OCI-LY3 (cell line): ENCODE measurements at regions not wholly inside any gene's neighbourhood (a gene's known extent, or its start where the extent isn't known, plus 50 kb on each side); places are given as distances from the start of the nearest gene placed in this dataset.

Source experiments
- H2AFZ ChIP-seq: fragments of 200-600, 300-600 bp; shearing (Covaris generic); 2 replicates; pipeline ENCODE4 v1.6.0; 2014; ENCODE audit warnings: antibody characterized with exemption, low read depth, low read length
- H3K27ac ChIP-seq: fragments of 200-600, 300-600 bp; sonication (generic); 2 replicates; pipeline ENCODE4 v1.5.1; 2014; ENCODE audit warnings: mild to moderate bottlenecking, low read length, moderate library complexity, mixed read lengths
- H3K27me3 ChIP-seq: fragments of 200-600, 300-600 bp; sonication (generic); 2 replicates; pipeline ENCODE4 v1.6.1; 2014; ENCODE audit warnings: low read depth, low read length, mixed read lengths
- H3K36me3 ChIP-seq: fragments of 200-600, 300-600 bp; sonication (generic); replicated peaks from 2 replicates; pipeline ENCODE3; 2014; ENCODE audit warnings: low read depth, low read length, mixed read lengths
- H3K4me1 ChIP-seq: fragments of 300-600, 200-600 bp; sonication (generic); 2 replicates; pipeline ENCODE4 v1.6.1; 2014; ENCODE audit warnings: low read length, mixed read lengths
- H3K4me2 ChIP-seq: fragments of 200-600, 300-600 bp; sonication (generic); 2 replicates; pipeline ENCODE4 v1.6.1; 2014; ENCODE audit warnings: low read length, mixed read lengths
- H3K4me3 ChIP-seq: fragments of 300-600, 200-600 bp; sonication (generic); 2 replicates; pipeline ENCODE4 v1.5.1; 2014; ENCODE audit warnings: antibody characterized with exemption, mild to moderate bottlenecking, low read length, moderate library complexity
- H3K79me2 ChIP-seq: fragments of 300-600, 200-600 bp; shearing (Covaris generic); 2 replicates; pipeline ENCODE4 v1.6.1; 2014; ENCODE audit warnings: mild to moderate bottlenecking, low read length, mixed read lengths
- H3K9ac ChIP-seq: fragments of 300-600, 200-600 bp; shearing (Covaris generic); 2 replicates; pipeline ENCODE4 v1.6.0; 2014; ENCODE audit warnings: mild to moderate bottlenecking, low read length, moderate library complexity
- H3K9me3 ChIP-seq: fragments of 200-600, 300-600 bp; shearing (Covaris generic); 2 replicates; pipeline ENCODE4 v1.6.1; 2014; ENCODE audit warnings: low read length, mixed read lengths; ENCODE audit not compliant: insufficient read depth
- H4K20me1 ChIP-seq: fragments of 200-600, 300-600 bp; sonication (generic); 2 replicates; pipeline ENCODE4 v1.6.1; 2016; ENCODE audit warnings: low read length, mixed read lengths; ENCODE audit not compliant: insufficient read depth
- EZH2phosphoT487 ChIP-seq: fragments of 200-600 bp; shearing (Covaris generic); IDR thresholded peaks from 2 replicates; pipeline ENCODE4 v1.6.1; 2018; ENCODE audit warnings: antibody characterized with exemption, mixed run types, low read depth
- TF ChIP-seq, protein P1 (sequence below): fragments of 200-600, 300-600 bp; sonication (generic); IDR thresholded peaks from 2 replicates; pipeline ENCODE4 v1.5.1; 2014; ENCODE audit warnings: antibody characterized with exemption, low read length, low read depth

DNA sequence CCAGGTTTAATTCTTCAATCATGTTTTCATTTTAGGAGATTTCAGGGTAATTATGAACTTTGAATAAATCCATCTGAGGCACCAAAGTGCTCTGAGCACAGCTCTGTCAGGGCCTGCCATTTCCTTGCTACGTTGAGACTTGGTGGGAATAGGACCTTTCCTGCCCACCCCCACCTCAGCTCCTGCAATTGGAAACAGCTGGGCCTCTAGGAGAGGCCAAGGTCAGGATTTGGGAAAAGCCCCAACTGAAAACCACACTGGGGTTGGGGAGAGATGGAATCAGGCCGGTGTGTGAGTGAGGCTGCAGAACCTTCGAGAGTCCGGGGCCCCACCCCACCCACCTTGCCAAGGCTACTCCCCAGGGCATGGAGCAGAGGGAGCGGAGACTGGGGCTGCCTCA is 212.7 kb upstream of the BCOR start:
- TF ChIP-seq, protein P1, sequence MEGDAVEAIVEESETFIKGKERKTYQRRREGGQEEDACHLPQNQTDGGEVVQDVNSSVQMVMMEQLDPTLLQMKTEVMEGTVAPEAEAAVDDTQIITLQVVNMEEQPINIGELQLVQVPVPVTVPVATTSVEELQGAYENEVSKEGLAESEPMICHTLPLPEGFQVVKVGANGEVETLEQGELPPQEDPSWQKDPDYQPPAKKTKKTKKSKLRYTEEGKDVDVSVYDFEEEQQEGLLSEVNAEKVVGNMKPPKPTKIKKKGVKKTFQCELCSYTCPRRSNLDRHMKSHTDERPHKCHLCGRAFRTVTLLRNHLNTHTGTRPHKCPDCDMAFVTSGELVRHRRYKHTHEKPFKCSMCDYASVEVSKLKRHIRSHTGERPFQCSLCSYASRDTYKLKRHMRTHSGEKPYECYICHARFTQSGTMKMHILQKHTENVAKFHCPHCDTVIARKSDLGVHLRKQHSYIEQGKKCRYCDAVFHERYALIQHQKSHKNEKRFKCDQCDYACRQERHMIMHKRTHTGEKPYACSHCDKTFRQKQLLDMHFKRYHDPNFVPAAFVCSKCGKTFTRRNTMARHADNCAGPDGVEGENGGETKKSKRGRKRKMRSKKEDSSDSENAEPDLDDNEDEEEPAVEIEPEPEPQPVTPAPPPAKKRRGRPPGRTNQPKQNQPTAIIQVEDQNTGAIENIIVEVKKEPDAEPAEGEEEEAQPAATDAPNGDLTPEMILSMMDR = no peak
- no peak for TF ChIP-seq EZH2phosphoT487
- no peak overlapping the region for H2AFZ ChIP-seq
- no peaks in the 10 kb centered on the region for H3K27me3 ChIP-seq
- peaks cover 13% of the 10 kb centered on the region for H3K4me1 ChIP-seq
- H3K9ac ChIP-seq = no peak overlapping the region
- H4K20me1 ChIP-seq = no peaks in the 10 kb centered on the region
- H3K36me3 ChIP-seq = no peaks in the 10 kb centered on the region
- H3K9me3 ChIP-seq = 0 out of 2 replicates have a peak, but pooled peaks cover 4% of the 10 kb centered on the region
- H3K4me3 ChIP-seq = no peak overlapping the region
- H3K27ac ChIP-seq = no peak overlapping the region
- H3K4me2 ChIP-seq = no peak overlapping the region
- no peaks in the 10 kb centered on the region for H3K79me2 ChIP-seq

- no peak overlapping the region for H3K27ac ChIP-seq
- TF ChIP-seq EZH2phosphoT487 = no peak
- TF ChIP-seq, protein P1 = no peak
Observed at GRCh38 chrX:40310016-40310415, 212.3 kb upstream of the BCOR start.

GRCh38 chrX:40307871-40308270 is 210.1 kb upstream of the BCOR start:
- H4K20me1 ChIP-seq = no peaks in the 10 kb centered on the region

More at GRCh38 chrX:40310016-40310415, 212.3 kb upstream of the BCOR start:
- H3K9ac ChIP-seq = no peak overlapping the region
- no peaks in the 10 kb centered on the region for H3K36me3 ChIP-seq
- no peak overlapping the region for H3K4me3 ChIP-seq
- no peaks in the 10 kb centered on the region for H3K79me2 ChIP-seq
- no peaks in the 10 kb centered on the region for H4K20me1 ChIP-seq
- 0 out of 2 replicates have a peak, but pooled peaks cover 4% of the 10 kb centered on the region for H3K9me3 ChIP-seq
- peaks cover 13% of the 10 kb centered on the region for H3K4me1 ChIP-seq
- H2AFZ ChIP-seq = no peak overlapping the region
- H3K27me3 ChIP-seq = no peaks in the 10 kb centered on the region
- no peak overlapping the region for H3K4me2 ChIP-seq

DNA sequence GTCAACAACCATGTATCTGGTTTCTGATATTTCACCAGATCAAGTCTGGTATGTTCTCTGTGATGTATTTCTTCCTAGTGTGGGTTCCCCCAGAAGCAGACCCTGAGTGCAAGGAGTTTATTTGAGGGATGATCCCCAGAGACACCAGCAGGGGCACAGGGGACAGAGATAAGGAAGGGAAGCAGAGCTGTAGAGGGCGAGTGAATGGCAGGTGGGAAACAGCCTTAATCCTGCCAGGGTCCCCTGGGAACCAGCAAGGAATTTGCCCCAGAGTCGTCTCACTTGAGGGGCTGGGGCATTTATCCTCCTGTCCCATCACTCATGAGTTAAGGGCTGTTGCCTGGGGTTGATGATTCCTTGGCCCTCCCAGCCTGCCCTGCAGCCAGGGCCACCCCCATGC is 206.4 kb upstream of the BCOR start:
- H3K4me1 ChIP-seq = peaks cover 40% of the 10 kb centered on the region
- no peak overlapping the region; the same call in 1 of the 2 replicates for H3K4me3 ChIP-seq
- H2AFZ ChIP-seq = no peak overlapping the region
- peak overlapping the region; percentile 35 for H3K4me2 ChIP-seq
- 0 out of 2 replicates have a peak, but pooled peaks cover 4% of the 10 kb centered on the region for H3K9me3 ChIP-seq
- H3K27ac ChIP-seq = peak overlapping the region; percentile 66
- no peak for TF ChIP-seq EZH2phosphoT487
- TF ChIP-seq, protein P1 = no peak
- no peaks in the 10 kb centered on the region for H3K36me3 ChIP-seq
- no peaks in the 10 kb centered on the region for H4K20me1 ChIP-seq
- peak overlapping the region; percentile 9; the same call in 1 of the 2 replicates for H3K9ac ChIP-seq
- H3K79me2 ChIP-seq = no peaks in the 10 kb centered on the region
- H3K27me3 ChIP-seq = no peaks in the 10 kb centered on the region

More at GRCh38 chrX:40307871-40308270, 210.1 kb upstream of the BCOR start:
- Histone ChIP-seq H3K27ac (no peak overlapping the region), H3K9ac (no peak overlapping the region), H3K79me2 (no peaks in the 10 kb centered on the region), H3K27me3 (no peaks in the 10 kb centered on the region), H3K36me3 (no peaks in the 10 kb centered on the region), H3K4me1 (peaks cover 18% of the 10 kb centered on the region), H3K4me3 (no peak overlapping the region), H2AFZ (no peak overlapping the region), H3K9me3 (0 out of 2 replicates have a peak, but pooled peaks cover 4% of the 10 kb centered on the region), H3K4me2 (no peak overlapping the region)
- TF ChIP-seq EZH2phosphoT487 = no peak
